GM12878 (cell line): ENCODE measurements at regions not wholly inside any gene's neighbourhood (a gene's known extent, or its start where the extent isn't known, plus 50 kb on each side); places are given as distances from the start of the nearest gene placed in this dataset.

Experiments used
- EZH2 ChIP-seq: IDR thresholded peaks from 2 replicates; pipeline ENCODE4 v1.6.1; 2012; ENCODE audit warnings: low read depth, mild to moderate bottlenecking, control low read depth, inconsistent platforms, low read length, borderline replicate concordance; ENCODE audit not compliant: control insufficient read depth
- NFIC ChIP-seq: IDR thresholded peaks from 2 replicates; pipeline ENCODE4 v1.6.1; 2012; ENCODE audit warnings: low read depth, mild to moderate bottlenecking, inconsistent platforms, low read length, moderate library complexity
- RAD21 ChIP-seq: IDR thresholded peaks from 2 replicates; pipeline ENCODE4 v1.6.1; 2011; ENCODE audit warnings: mild to moderate bottlenecking, low read depth, low read length, moderate library complexity; ENCODE audit not compliant: insufficient read depth
- SMC3 ChIP-seq: IDR thresholded peaks from 2 replicates; pipeline ENCODE4 v1.6.1; 2011; ENCODE audit warnings: low read length, improper control_type of control experiment, borderline replicate concordance
- YY1 ChIP-seq: IDR thresholded peaks from 2 replicates; pipeline ENCODE4 v1.6.1; 2011; ENCODE audit warnings: low read depth, mild to moderate bottlenecking, low read length
- TF ChIP-seq, protein P1 (sequence below): IDR thresholded peaks from 2 replicates; pipeline ENCODE4 v1.6.1; 2011; ENCODE audit warnings: borderline replicate concordance, low read depth, mild to moderate bottlenecking, moderate library complexity, mixed read lengths, low read length; ENCODE audit not compliant: insufficient read depth; ENCODE audit errors: extremely low read length
- TF ChIP-seq, protein P2 (sequence below): fragments of 450-650 bp; IDR thresholded peaks from 2 replicates; pipeline ENCODE4 v1.6.1; 2014; ENCODE audit warnings: mild to moderate bottlenecking
- TF ChIP-seq, protein P3 (sequence below), 3 experiments: IDR thresholded peaks in 2 of 3; conservative IDR thresholded peaks in 1 of 3; 2 replicates each; pipeline ENCODE4 v1.5.1; 2011; ENCODE audit warnings: low read depth in 3 of 3, low read length in 3 of 3, mild to moderate bottlenecking in 3 of 3, control low read depth in 2 of 3, moderate library complexity in 2 of 3, inconsistent platforms in 1 of 3, mixed read lengths in 1 of 3; ENCODE audit not compliant: control insufficient read depth in 2 of 3, insufficient read depth in 1 of 3; ENCODE audit errors: extremely low read depth in 1 of 3

- TF ChIP-seq YY1 (no peak), RAD21 (no peak), EZH2 (no peak), NFIC (no peak), SMC3 (no peak)
- TF ChIP-seq, protein P1, sequence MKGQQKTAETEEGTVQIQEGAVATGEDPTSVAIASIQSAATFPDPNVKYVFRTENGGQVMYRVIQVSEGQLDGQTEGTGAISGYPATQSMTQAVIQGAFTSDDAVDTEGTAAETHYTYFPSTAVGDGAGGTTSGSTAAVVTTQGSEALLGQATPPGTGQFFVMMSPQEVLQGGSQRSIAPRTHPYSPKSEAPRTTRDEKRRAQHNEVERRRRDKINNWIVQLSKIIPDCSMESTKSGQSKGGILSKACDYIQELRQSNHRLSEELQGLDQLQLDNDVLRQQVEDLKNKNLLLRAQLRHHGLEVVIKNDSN: no peak
- TF ChIP-seq, protein P2, sequence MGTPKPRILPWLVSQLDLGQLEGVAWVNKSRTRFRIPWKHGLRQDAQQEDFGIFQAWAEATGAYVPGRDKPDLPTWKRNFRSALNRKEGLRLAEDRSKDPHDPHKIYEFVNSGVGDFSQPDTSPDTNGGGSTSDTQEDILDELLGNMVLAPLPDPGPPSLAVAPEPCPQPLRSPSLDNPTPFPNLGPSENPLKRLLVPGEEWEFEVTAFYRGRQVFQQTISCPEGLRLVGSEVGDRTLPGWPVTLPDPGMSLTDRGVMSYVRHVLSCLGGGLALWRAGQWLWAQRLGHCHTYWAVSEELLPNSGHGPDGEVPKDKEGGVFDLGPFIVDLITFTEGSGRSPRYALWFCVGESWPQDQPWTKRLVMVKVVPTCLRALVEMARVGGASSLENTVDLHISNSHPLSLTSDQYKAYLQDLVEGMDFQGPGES: no peak
- TF ChIP-seq, protein P3, sequence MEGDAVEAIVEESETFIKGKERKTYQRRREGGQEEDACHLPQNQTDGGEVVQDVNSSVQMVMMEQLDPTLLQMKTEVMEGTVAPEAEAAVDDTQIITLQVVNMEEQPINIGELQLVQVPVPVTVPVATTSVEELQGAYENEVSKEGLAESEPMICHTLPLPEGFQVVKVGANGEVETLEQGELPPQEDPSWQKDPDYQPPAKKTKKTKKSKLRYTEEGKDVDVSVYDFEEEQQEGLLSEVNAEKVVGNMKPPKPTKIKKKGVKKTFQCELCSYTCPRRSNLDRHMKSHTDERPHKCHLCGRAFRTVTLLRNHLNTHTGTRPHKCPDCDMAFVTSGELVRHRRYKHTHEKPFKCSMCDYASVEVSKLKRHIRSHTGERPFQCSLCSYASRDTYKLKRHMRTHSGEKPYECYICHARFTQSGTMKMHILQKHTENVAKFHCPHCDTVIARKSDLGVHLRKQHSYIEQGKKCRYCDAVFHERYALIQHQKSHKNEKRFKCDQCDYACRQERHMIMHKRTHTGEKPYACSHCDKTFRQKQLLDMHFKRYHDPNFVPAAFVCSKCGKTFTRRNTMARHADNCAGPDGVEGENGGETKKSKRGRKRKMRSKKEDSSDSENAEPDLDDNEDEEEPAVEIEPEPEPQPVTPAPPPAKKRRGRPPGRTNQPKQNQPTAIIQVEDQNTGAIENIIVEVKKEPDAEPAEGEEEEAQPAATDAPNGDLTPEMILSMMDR (IDR thresholded peaks at IDR 0.05 in 2 of 3, conservative IDR thresholded peaks at IDR 0.05 in 1 of 3; ENCODE audit: control insufficient read depth in 2 of 3, extremely low read depth in 1 of 3, insufficient read depth in 1 of 3, low read depth in 3 of 3, low read length in 3 of 3): no peak
These were observed 233.7 kb downstream of the LOXHD1 start for GRCh38 chr18:46423226-46423805.
